Stomach (tissue), 8 donors: ENCODE measurements at regions not wholly inside any gene's neighbourhood (a gene's known extent, or its start where the extent isn't known, plus 50 kb on each side); places are given as distances from the start of the nearest gene placed in this dataset.

Source experiments
- DNase-seq, 2 donors: peaks; one replicate each; pipeline versions ENCODE4 v3.0.0 to v3.0.0-alpha.2; 2013 to 2019
- H3K27ac ChIP-seq, 5 donors: fragments of 200-600 bp in 4 of 5; sonication (generic) in 4 of 5; one replicate each; pipeline ENCODE4 v1.5.1; 2013 to 2019; ENCODE audit warnings: mild to moderate bottlenecking in 1 of 5, moderate library complexity in 1 of 5
- H3K27me3 ChIP-seq, 3 donors: fragments of 200-600 bp; sonication (generic); one replicate each; pipeline ENCODE4 v1.5.1; 2017 to 2019; ENCODE audit warnings: mixed run types in 1 of 3
- H3K36me3 ChIP-seq, 4 donors: fragments of 200-600 bp; sonication (generic); 1 replicate in 3 of 4; 2 replicates in 1 of 4; pipeline ENCODE4 v1.5.1; 2016 to 2019
- H3K4me1 ChIP-seq, 4 donors: fragments of 200-600 bp; sonication (generic); one replicate each; pipeline ENCODE4 v1.5.1; 2016 to 2019
- H3K4me3 ChIP-seq, 4 donors: fragments of 200-600 bp; sonication (generic) in 3 of 4; one replicate each; pipeline ENCODE4 v1.5.1; 2016 to 2019; ENCODE audit warnings: mild to moderate bottlenecking in 1 of 4
- H3K9me3 ChIP-seq, 4 donors: fragments of 200-600 bp; sonication (generic); one replicate each; pipeline ENCODE4 v1.5.1; 2016 to 2019
- EP300 ChIP-seq: sonication (generic); formaldehyde crosslinking; IDR thresholded peaks from one replicate; pipeline ENCODE4 v1.6.1; 2017; ENCODE audit warnings: antibody characterized with exemption
- POLR2A ChIP-seq, 4 donors: fragments of 450-650 bp; IDR thresholded peaks; one replicate each; pipeline ENCODE4 v1.6.1; 2016; ENCODE audit warnings: antibody characterized with exemption in 4 of 4, control low read depth in 2 of 4, mild to moderate bottlenecking in 1 of 4, moderate library complexity in 1 of 4
- POLR2AphosphoS5 ChIP-seq, 3 donors: sonication (generic); formaldehyde crosslinking; IDR thresholded peaks; one replicate each; pipeline ENCODE4 v1.6.1; 2016; ENCODE audit warnings: antibody characterized with exemption in 3 of 3
- WGBS, 5 donors: extraction: QIAGEN DNeasy Blood & Tissue Kit in 3 of 5; methylation state at CpG; one replicate each; pipeline versions ENCODE4 v1.1.5 to v1.1.7; 2013 to 2018; 5-methylcytosine and 5-hydroxymethylcytosine counted together
- intact Hi-C: fragments of 100-400 bp; cut with DNase I; formaldehyde crosslinking; loops from one replicate; pipeline ENCODE4 v1.15.1; 2023; ENCODE audit warnings: low total_unique reads
- TF ChIP-seq, protein P1 (sequence below), 7 experiments: fragments of 450-650 bp in 4 of 7; fragments of 200-600 bp in 3 of 7; sonication (generic) in 3 of 7; IDR thresholded peaks; one replicate each; pipeline ENCODE4 v1.5.1; 2016 to 2019; ENCODE audit warnings: antibody characterized with exemption in 7 of 7, control low read depth in 2 of 7, mild to moderate bottlenecking in 1 of 7
- donor health status: healthy with polysubstance abuse.
- donor health status: Bipolar disorder and iron deficiency.
- donor health status: healthy.

DNA sequence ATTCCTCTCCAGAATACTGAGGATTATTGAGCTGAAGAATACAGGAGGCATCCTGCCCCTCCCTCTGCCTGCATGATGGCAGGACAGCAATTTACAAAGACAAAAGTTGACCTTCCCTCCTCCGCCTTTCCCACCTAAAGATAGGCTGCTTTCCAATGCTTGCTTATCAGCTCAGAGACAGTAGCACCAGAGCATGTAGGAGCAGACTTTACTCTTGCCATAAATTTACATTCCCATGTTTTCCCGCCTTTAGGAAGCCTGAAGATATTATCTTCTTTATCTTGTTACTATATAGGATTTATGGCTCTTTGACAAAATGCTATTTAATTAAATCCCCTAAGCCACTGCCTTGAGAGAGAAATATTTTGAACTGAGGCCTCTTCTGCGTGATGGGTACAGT is 135.6 kb upstream of the HNMT start:
- no peak overlapping the region for H3K27ac ChIP-seq
- no peak overlapping the region for H3K4me3 ChIP-seq
- DNase-seq, result no peak
- 55 to 65% (median 61%) methylated on average over 3 of the region's 3 CpGs for WGBS, 5 donors
- no peaks in the 10 kb centered on the region for H3K4me1 ChIP-seq
- H3K9me3 ChIP-seq, result no peaks in the 10 kb centered on the region
- intact Hi-C loops, result no loop called here
- TF ChIP-seq POLR2AphosphoS5 (IDR thresholded peaks at IDR 0.05), result no peak
- TF ChIP-seq, protein P1, sequence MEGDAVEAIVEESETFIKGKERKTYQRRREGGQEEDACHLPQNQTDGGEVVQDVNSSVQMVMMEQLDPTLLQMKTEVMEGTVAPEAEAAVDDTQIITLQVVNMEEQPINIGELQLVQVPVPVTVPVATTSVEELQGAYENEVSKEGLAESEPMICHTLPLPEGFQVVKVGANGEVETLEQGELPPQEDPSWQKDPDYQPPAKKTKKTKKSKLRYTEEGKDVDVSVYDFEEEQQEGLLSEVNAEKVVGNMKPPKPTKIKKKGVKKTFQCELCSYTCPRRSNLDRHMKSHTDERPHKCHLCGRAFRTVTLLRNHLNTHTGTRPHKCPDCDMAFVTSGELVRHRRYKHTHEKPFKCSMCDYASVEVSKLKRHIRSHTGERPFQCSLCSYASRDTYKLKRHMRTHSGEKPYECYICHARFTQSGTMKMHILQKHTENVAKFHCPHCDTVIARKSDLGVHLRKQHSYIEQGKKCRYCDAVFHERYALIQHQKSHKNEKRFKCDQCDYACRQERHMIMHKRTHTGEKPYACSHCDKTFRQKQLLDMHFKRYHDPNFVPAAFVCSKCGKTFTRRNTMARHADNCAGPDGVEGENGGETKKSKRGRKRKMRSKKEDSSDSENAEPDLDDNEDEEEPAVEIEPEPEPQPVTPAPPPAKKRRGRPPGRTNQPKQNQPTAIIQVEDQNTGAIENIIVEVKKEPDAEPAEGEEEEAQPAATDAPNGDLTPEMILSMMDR (IDR thresholded peaks at IDR 0.05), result no peak
- no peaks in the 10 kb centered on the region for H3K36me3 ChIP-seq
- peaks cover 0 to 7% (median 0%) of the 10 kb centered on the region in 3 donors for H3K27me3 ChIP-seq

DNA sequence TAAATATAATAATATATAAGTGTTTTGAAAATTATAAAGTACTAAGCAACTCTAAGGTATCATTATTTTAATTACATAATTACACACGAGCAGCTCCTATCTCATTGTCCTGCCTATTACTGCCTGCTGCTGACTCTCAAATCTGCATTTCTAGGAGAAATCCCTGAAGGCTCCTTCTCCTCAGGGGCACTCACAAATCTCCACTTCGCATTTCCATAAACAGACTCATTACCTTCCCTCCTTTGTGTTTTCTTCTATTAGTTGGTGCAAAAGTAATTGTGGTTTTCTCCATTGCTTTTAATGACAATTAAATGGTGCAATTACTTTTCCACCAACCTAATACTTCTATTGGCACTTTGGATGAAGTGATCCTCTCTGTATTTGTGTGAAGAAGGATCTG is 135.0 kb upstream of the HNMT start:
- Histone ChIP-seq H3K27ac (no peak overlapping the region), H3K36me3 (no peaks in the 10 kb centered on the region), H3K9me3 (no peaks in the 10 kb centered on the region), H3K4me1 (no peaks in the 10 kb centered on the region), H3K4me3 (no peak overlapping the region), H3K27me3 (peaks cover 0 to 7% (median 0%) of the 10 kb centered on the region in 3 donors)
- 55 to 66% (median 65%) methylated on average over 2 of the region's 2 CpGs for WGBS, 5 donors
- DNase-seq, result no peak
- intact Hi-C loops, result no loop called here
- no peak for TF ChIP-seq EP300
- TF ChIP-seq POLR2A (IDR thresholded peaks at IDR 0.05), result no peak
- TF ChIP-seq, protein P1 (IDR thresholded peaks at IDR 0.05), result no peak
- TF ChIP-seq POLR2AphosphoS5 (IDR thresholded peaks at IDR 0.05), result no peak

DNA sequence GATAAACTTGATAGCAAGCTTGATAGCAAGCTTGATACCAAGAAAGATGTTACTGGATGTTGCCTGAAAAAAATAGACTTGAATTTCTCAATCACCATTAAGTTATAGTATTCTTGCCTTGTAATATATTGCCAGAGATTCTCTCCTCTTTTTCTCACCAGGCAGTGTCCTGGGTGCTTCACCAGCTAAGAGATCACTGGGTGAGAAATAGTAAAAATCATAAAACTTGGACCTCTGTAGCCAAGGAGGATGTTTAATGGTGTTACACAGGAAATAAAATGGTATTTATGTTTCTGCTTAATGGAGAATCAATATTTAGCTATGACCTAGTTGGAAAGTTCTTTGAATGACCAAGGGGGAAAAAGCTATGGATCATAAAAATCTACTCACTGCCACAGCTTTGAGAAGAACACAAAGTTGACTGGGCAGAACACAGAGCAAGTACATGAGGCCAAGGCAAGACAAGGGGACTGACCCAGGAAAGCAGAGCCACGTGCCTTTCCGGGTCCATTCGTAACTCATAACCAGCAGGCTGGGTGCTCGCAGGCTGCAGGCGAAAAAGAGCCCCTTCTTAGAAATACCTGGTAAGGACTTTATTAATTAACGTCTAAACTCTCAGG is 129.4 kb upstream of the HNMT start:
- H3K36me3 ChIP-seq, result no peaks in the 10 kb centered on the region
- intact Hi-C loops, result loop anchor here (10.0 kb wide), 1 partner anchor 370 kb away; no protein-coding TSS in a partner anchor
- DNase-seq, result no peak
- WGBS, 5 donors, result 75 to 81% (median 76%) methylated on average over 6 of the region's 6 CpGs
- no peak overlapping the region for H3K27ac ChIP-seq
- no peak overlapping the region for H3K4me3 ChIP-seq
- no peaks in the 10 kb centered on the region for H3K4me1 ChIP-seq
- H3K27me3 ChIP-seq, result peaks cover 0 to 9% (median 0%) of the 10 kb centered on the region in 3 donors
- H3K9me3 ChIP-seq, result no peaks in the 10 kb centered on the region
- no peak for TF ChIP-seq EP300

DNA sequence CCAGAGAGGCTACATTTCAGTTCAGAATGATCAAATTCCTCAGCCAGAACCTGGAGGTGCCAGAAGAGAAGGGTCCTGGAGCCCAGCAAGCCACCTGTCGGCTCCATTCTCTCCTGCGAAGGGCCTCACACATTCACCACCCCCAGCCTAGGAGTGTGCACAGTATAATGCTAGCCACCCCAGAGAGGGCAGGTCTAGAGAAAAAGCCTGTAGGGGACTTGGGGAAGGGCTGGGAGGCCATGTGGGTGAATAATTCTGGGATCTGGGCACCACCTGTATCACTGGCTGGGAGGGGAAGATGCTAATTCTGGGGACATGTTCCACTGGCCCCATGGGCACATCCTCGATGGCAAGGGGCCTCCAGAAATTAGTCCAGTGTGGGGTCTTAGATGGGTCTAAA is 127.6 kb upstream of the HNMT start:
- intact Hi-C loops, result loop anchor here (10.0 kb wide), 1 partner anchor 372 kb away; no protein-coding TSS in a partner anchor
- Histone ChIP-seq H3K4me3 (no peak overlapping the region), H3K27ac (no peak overlapping the region), H3K36me3 (no peaks in the 10 kb centered on the region), H3K9me3 (no peaks in the 10 kb centered on the region), H3K4me1 (no peaks in the 10 kb centered on the region), H3K27me3 (peaks cover 0 to 5% (median 0%) of the 10 kb centered on the region in 3 donors)
- TF ChIP-seq POLR2AphosphoS5 (IDR thresholded peaks at IDR 0.05) (no peak), POLR2A (IDR thresholded peaks at IDR 0.05) (no peak), EP300 (no peak)
- TF ChIP-seq, protein P1 (IDR thresholded peaks at IDR 0.05), result no peak
- WGBS, 5 donors, result 88 to 95% (median 91%) methylated on average over 3 of the region's 3 CpGs
- no peak for DNase-seq

DNA sequence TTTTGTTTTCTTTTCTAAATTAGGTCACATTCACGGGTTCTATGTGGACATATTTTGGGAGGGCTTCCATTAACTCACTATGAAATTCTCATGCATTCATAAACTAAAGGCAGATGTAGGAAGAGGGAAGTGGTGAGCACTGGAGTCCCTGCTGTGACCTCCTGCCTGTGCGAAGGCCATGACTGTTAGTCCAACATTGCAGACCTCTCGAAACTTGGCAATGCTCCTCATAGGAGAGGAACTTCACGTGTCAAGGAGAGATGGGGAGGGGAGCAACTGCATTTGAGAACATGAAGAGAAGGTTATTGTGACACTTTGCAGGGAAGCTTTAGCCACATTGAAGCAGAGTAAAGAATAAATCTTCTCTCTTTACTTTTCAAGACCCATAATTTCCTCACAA is 126.4 kb upstream of the HNMT start:
- intact Hi-C loops, result loop anchor here (10.0 kb wide), 1 partner anchor 373 kb away; no protein-coding TSS in a partner anchor
- Histone ChIP-seq H3K4me3 (no peak overlapping the region), H3K27ac (no peak overlapping the region), H3K36me3 (no peaks in the 10 kb centered on the region), H3K27me3 (peaks cover 0 to 5% (median 0%) of the 10 kb centered on the region in 3 donors), H3K9me3 (no peaks in the 10 kb centered on the region), H3K4me1 (no peaks in the 10 kb centered on the region)
- no peak for DNase-seq
- no peak for TF ChIP-seq POLR2A (IDR thresholded peaks at IDR 0.05)
- TF ChIP-seq EP300, result no peak
- TF ChIP-seq, protein P1 (IDR thresholded peaks at IDR 0.05), result no peak
- TF ChIP-seq POLR2AphosphoS5 (IDR thresholded peaks at IDR 0.05), result no peak
- WGBS, 5 donors, result 40 to 66% (median 58%) methylated on average over 4 of the region's 4 CpGs
